HG02571 (cell line): ENCODE measurements at regions not wholly inside any gene's neighbourhood (a gene's known extent, or its start where the extent isn't known, plus 50 kb on each side); places are given as distances from the start of the nearest gene placed in this dataset.
"Not testable (repeated sequence)": the region's sequence is repeated elsewhere in the genome, so short reads cannot be mapped to it uniquely, and the experiment has no call there.

Experiments
- ATAC-seq: cut with Tn5 transposase; IDR thresholded peaks from one replicate; pipeline ENCODE4 v1.9.1; 2021; ENCODE audit warnings: mild to moderate bottlenecking, moderate library complexity; ENCODE audit not compliant: unreplicated experiment

- ATAC-seq, result no peak
Observed at GRCh38 chr5:10921160-10921559, 160.1 kb upstream of the DAP start.

- no peak for ATAC-seq
Observed at GRCh38 chr5:10920400-10920799, 159.4 kb upstream of the DAP start.

DNA sequence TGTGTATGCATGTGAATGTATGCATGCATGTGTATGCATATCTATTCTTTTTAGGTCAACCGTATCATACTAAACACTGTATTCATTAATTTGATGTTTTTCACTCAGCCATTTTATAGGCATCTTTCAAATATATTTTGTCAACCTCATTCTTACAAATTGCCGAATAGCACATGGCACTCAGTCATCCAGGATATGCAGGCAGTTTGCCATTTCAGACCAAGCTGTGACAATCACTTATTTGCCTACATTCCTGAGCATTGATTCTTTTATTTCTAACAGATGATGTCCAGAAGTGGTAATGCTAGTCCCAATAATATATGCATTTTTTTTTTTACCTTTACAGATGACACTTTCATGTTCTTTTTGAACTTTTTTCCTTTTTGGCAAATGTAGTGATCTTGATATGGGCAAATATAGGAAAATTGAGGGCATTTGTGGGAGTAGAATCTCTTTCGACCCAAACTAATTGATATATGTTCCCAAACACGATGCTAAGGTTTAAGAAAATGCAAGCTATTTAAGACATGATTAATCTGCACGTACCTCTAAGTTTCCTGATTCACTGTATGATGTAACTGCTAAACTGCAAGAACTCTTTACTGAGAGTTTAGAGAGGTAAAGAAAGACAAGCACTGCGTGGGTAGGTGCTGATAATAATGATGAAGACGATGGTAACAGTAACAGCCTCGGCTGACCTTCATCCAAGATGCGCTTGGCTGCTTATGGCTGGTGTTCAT, 153.9 kb upstream of the DAP start:
- no peak for ATAC-seq

DNA sequence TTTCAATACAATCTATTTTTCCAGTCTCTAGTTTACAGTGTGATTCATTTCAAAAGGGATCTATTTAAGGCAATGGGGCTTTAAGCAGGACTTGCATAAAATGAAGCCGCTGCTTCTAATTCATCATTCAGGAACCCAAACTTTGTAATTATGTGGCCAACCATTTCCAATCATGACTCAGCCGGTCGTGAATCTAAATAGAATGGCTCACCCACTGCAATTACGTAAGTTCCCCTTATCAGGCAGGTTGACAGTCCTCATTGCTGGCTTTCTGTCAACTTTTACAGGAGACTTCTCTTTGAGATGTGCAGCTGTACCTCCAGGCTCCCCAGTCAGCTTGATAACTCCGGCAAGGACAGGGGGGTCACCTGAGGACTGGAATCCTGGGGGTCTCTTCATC, 152.8 kb upstream of the DAP start:
- no peak for ATAC-seq

- ATAC-seq, result no peak
Observed at GRCh38 chr5:10913181-10913810, 152.3 kb upstream of the DAP start.

GRCh38 chr5:10912435-10912834, 151.4 kb upstream of the DAP start:
- ATAC-seq, result no peak

GRCh38 chr5:10910261-10910660, 149.2 kb upstream of the DAP start:
- ATAC-seq, result no peak

- ATAC-seq, result no peak
Observed at GRCh38 chr5:10904862-10905432, 143.9 kb upstream of the DAP start.

DNA sequence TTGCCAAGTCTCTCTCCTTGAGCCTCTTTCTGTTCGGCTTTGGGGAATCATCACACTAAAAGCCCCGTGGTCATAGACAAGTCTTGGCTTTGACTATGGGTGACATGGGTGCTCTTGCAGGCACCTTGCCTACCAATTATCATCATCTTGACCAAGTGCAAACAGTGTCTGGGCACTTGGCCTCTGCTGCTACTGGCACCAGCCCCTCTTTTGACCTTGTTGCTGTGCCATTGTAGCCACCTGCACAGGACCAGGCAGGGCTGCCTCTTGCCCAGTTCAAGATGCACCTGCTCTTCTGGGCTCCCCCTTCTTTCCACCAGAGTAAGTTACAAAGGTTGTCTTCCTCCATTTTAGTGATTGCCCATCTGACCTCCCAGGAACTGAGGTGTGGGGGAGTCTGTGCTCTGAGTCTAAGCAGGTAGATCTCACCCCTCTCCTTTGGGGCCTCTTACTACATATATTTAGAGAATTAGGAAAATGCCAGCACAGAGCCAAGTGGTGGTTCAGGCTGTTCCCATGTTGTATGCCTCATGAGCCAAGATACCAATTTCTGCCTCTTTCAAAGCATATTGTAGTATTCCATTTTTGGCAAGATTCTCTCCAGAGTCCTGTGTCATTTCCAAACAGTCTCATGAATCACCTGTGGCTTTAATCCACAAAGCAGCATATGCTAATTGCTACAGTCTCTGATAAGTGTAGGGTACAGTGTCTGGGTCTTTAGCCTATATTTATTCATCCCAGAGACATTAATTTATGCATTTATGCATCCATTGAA, 142.9 kb upstream of the DAP start:
- ATAC-seq, result no peak

GRCh38 chr5:10902145-10902544, 141.1 kb upstream of the DAP start:
- no peak for ATAC-seq

DNA sequence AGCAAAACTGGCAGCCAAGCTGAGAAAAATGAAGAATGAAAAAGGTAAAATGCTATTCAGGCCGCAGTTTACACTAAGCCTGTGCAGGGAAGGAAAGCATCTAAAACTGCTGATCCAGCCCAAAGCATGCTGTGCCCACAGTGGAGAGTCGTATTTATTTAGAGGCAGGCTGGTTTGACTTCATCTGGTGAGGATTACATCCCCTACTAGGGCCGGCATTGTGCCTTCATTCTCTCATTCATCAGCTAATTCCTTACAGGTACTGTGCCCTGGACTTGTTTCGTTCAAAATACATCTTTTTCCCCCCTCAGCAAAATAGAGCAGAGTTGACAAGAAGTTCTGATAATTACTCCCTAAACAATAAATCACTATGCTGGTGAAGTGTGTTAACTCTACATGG, 137.5 kb upstream of the DAP start:
- no peak for ATAC-seq

GRCh38 chr5:10896016-10896415, 135.0 kb upstream of the DAP start:
- no peak for ATAC-seq

DNA sequence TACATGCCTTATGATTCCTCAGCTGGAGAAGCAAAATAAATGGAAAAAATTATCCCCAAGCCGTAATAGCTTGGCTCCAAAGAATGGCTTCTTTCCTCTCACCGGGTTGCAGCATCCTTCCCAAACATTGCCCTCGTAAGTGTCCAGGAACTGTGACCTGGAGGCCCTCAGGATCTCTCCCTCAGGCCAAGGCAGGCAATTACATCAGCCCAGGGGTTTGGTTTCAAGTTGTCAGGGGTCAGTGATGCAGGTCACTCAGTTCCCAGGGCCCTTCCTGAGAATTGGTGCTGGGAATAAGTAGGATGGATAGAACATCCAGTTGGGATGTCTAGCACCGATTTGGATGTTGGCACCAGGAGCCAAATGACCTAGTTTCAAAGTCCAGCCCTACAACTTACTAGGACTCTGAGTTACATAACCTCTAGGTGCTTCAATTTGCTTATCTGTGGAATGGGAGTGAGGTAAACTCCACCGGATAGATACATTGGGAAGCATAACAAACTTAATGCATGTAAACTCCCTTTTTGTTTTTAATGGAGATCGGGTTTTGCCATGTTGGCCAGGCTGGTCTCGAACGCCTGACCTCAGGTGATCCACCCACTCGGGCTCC, 133.5 kb upstream of the DAP start:
- ATAC-seq, result no peak

DNA sequence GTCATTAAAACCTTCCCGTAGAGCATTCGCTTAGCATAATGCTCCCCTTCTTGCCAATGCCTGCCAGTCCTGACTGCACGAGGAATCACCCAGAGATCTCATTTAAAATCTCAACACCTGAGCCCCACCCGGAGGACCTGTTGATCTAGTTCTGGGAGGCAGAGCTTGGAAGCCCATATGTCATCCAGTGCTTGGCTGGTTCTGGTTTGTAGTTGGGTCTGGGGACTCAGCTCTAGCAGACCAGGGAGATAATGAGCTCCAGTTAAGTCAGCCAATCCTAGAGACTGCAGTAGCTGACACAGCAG, 131.8 kb upstream of the DAP start:
- no peak for ATAC-seq

GRCh38 chr5:10892147-10892910, 131.3 kb upstream of the DAP start:
- no peak for ATAC-seq

DNA sequence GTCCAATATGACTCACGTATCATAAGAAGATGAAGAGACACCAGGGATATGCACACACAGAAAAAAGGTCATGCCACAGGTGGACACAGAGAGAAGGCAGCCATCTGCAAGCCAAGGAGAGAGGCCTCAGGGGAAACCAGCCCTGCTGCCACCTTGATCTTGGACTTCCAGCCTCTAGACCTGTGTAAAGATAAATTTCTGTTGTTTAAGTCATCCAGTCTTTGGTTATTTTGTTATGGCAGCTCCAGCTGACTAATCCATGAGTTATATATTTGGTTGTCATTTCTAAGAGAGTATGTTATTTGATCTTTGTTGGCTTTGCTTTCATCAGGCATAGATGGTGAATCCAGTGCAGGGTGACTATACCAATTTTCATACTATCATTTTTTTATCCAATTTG, 130.2 kb upstream of the DAP start:
- no peak for ATAC-seq

- no peak for ATAC-seq
Observed at GRCh38 chr5:10886497-10886896, 125.5 kb upstream of the DAP start.

- ATAC-seq, result no peak
Observed at GRCh38 chr5:10885026-10885425, 124.0 kb upstream of the DAP start.

- ATAC-seq, result not testable (repeated sequence)
Observed at GRCh38 chr5:10883945-10884344, 122.9 kb upstream of the DAP start.

- no peak for ATAC-seq
Observed at GRCh38 chr5:10880934-10881333, 119.9 kb upstream of the DAP start.

DNA sequence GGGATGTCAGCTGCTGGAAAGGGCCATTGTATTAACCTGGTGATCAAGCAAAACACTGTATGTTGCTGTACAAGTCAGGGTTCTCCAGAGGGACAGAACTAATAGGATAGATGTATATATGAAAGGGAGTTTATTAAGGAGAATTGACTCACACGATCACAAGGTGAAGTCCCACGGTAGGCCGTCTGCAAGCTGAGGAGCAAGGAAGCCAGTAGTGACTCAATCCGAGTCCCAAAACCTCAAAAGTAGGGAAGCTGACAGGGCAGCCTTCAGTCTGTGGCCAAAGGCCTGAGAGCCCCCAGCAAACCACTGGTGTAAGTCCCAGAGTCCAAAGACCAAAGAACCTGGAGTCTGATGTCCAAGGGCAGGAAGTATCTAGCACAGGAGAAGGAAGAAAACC, 116.0 kb upstream of the DAP start:
- ATAC-seq, result not testable (repeated sequence)
